ENCODE measurements at regions not wholly inside any gene's neighbourhood (a gene's known extent, or its start where the extent isn't known, plus 50 kb on each side); places are given as distances from the start of the nearest gene placed in this dataset.

- TF ChIP-seq CTCF (IDR thresholded peaks at IDR 0.05; ENCODE audit: borderline replicate concordance, extremely low read depth, low read length, poor library complexity, severe bottlenecking) (no peak), EZH2 (IDR thresholded peaks at IDR 0.05; ENCODE audit: borderline replicate concordance, low read depth, low read length, severe bottlenecking) (no peak)
Measured at GRCh38 chr4:138090918-138091676, 151.1 kb downstream of the SLC7A11 start.
